D721Med (cell line): ENCODE measurements at regions not wholly inside any gene's neighbourhood (a gene's known extent, or its start where the extent isn't known, plus 50 kb on each side); places are given as distances from the start of the nearest gene placed in this dataset.

Source experiments
- DNase-seq: peaks from one replicate; pipeline ENCODE4 v3.0.0; 2011; ENCODE audit warnings: low spot score; ENCODE audit not compliant: insufficient read length
- FAIRE-seq: peaks from 2 replicates; lab custom pipeline; 2011; peaks lifted over from hg19 to GRCh38; lab: Jason Lieb, UNC
- TF ChIP-seq, protein P1 (sequence below): IDR thresholded peaks from 2 replicates; pipeline ENCODE4 v1.5.1; 2012; ENCODE audit warnings: mild to moderate bottlenecking, control low read depth; ENCODE audit not compliant: insufficient read depth; ENCODE audit errors: missing control alignments

DNA sequence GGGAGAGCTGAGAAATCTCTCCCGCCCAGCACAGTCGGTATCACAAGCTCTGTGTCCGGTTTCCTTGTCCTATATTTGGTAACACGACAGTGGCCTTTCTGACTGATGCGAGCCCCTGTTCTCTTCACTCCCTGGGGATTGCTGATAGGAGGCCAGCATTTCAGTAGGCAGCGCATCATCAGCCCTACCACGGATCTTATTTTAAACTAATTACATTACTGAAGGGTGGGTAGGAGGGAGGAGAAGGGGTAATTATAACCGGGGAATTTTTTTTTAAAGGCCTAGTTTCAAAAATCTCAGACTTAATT is 125.6 kb upstream of the LGALSL start:
- no peak for FAIRE-seq
- DNase-seq = no peak
- TF ChIP-seq, protein P1, sequence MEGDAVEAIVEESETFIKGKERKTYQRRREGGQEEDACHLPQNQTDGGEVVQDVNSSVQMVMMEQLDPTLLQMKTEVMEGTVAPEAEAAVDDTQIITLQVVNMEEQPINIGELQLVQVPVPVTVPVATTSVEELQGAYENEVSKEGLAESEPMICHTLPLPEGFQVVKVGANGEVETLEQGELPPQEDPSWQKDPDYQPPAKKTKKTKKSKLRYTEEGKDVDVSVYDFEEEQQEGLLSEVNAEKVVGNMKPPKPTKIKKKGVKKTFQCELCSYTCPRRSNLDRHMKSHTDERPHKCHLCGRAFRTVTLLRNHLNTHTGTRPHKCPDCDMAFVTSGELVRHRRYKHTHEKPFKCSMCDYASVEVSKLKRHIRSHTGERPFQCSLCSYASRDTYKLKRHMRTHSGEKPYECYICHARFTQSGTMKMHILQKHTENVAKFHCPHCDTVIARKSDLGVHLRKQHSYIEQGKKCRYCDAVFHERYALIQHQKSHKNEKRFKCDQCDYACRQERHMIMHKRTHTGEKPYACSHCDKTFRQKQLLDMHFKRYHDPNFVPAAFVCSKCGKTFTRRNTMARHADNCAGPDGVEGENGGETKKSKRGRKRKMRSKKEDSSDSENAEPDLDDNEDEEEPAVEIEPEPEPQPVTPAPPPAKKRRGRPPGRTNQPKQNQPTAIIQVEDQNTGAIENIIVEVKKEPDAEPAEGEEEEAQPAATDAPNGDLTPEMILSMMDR = no peak

GRCh38 chr2:64328756-64329155 is 125.2 kb upstream of the LGALSL start:
- TF ChIP-seq, protein P1 = no peak
- FAIRE-seq (no peak), DNase-seq (no peak)

DNA sequence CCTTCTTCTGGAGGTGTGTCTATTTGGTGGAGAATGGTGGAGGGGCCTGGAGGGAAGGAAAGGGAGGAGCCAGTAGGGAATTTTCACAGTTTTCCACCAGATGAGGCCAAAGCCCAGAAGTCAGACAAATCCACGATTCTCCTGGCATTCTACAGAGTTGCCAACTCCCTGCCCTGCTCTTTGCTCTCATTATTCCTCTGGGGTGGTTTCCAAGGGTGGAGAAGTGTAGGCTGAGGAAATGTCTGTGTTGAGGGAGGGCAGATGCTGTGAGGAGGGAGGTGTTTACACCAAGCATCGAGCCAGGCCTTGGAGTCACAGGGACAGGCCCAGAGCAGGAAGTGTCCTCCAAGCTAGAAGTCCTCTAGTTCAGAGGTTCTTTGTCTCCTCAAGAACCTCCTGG is 124.1 kb upstream of the LGALSL start:
- DNase-seq (no peak), FAIRE-seq (no peak)
- TF ChIP-seq, protein P1 = no peak

- DNase-seq (no peak), FAIRE-seq (peak; percentile 71)
- TF ChIP-seq, protein P1 = peak; percentile 96
Measured at GRCh38 chr2:64330281-64331113, 123.5 kb upstream of the LGALSL start.

- TF ChIP-seq, protein P1 = no peak
- no peak for DNase-seq
- FAIRE-seq = no peak
Measured at GRCh38 chr2:64331114-64331645, 122.8 kb upstream of the LGALSL start.

DNA sequence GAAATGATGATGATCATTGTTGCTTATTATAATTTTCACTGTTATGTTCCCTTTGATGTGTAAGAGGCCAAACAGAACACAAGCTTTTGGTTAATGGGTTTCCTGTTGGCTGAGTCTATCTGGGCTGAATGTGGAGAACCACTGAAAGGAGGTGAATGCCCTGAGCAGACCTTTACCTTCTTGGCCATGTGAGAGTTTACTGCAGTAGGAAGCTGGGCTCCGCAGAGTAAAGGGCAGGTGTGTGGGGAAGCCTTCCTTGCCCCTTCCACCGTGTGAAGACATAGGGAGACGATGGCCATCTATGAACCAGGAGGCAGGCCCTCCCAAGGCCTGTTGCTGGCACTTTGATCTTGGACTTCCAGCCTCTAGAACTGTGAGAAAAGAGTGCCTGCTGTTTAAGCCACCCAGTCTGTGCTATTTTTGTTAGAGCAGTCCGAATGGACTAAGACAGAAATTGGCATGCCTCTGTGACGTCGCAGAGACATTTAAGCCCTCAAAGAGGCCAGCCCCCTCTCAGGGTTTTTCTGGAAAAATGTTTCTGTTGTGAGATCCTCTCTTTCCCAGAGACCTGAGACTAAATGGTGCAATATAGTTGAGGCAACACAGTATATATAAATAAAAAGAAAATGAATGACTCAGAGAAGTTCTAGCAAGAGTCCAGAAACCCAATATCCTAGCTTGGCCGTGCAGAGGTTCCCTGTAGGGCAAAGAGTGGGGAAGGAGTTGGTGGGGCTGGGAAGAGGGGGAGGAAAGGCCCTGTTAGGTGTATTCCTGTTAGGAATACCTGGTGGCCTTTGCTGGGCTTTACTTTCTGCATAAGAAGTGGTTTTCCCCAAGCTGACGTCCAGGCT is 121.9 kb upstream of the LGALSL start:
- TF ChIP-seq, protein P1 = no peak
- FAIRE-seq = no peak
- DNase-seq = no peak
